ENCODE measurements at regions not wholly inside any gene's neighbourhood (a gene's known extent, or its start where the extent isn't known, plus 50 kb on each side); places are given as distances from the start of the nearest gene placed in this dataset.
"Not testable (repeated sequence)": the region's sequence is repeated elsewhere in the genome, so short reads cannot be mapped to it uniquely, and the experiment has no call there.

GRCh38 chr3:162398554-162398953 is 901.9 kb downstream of the OTOL1 start (continued):
- no peak for TF ChIP-seq ZNF280C (tag by site-specific recombination; IDR thresholded peaks at IDR 0.05)

- Histone ChIP-seq H3K27ac (ENCODE audit: extremely low read depth, low read depth, low read length) (no peak overlapping the region), H3K36me3 (ENCODE audit: control insufficient read depth in 2 of 2, insufficient read depth in 1 of 2, low read length in 2 of 2) (no peaks in the 10 kb centered on the region), H3K9me3 (ENCODE audit: control insufficient read depth, insufficient read depth, low read depth, low read length) (no peaks in the 10 kb centered on the region), H3K4me3 (ENCODE audit: low read depth, low read length) (no peak overlapping the region), H3K4me1 (ENCODE audit: control insufficient read depth, insufficient read depth, low read length) (no peaks in the 10 kb centered on the region)
- ChIA-PET CTCF (no interaction called here), POLR2A (no interaction called here)
- TF ChIP-seq KLF10 (tag by site-specific recombination; IDR thresholded peaks at IDR 0.05) (no peak), ZNF280D (tag by site-specific recombination; IDR thresholded peaks at IDR 0.05) (no peak), ZNF747 (tag by site-specific recombination; IDR thresholded peaks at IDR 0.05) (no peak), ZNF341 (tag by site-specific recombination; IDR thresholded peaks at IDR 0.05; ENCODE audit: low read depth) (no peak), ZNF837 (tag by site-specific recombination; IDR thresholded peaks at IDR 0.05) (no peak), ZNF544 (tag by site-specific recombination; IDR thresholded peaks at IDR 0.05) (no peak)
These were observed 904.1 kb downstream of the OTOL1 start for GRCh38 chr3:162400697-162401096.

GRCh38 chr3:162411556-162411955 is 914.9 kb downstream of the OTOL1 start:
- H3K27ac ChIP-seq (ENCODE audit: extremely low read depth, low read depth, low read length); POLR2A ChIA-PET: not testable (repeated sequence)

DNA sequence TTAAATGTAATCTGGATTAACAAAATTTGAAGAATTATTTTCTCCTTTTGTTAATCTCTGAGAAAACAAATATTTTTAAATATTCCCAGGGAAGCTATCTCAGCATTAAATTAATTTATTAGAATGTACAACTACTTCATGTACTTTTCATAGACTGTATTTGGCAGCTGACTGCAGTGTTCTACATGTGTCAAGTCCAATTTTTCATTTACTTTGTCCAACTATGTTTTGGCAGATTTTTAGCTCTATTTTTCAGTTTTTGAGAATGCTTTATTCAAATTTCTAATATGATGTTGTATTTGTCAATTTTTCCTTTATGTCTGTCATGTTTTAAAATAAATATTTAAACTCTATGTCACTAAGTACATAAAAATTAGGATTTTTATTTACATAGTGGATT is 925.1 kb downstream of the OTOL1 start:
- Histone ChIP-seq H3K4me3 (ENCODE audit: low read depth, low read length) (no peak overlapping the region), H3K36me3 (ENCODE audit: control insufficient read depth in 2 of 2, insufficient read depth in 1 of 2, low read length in 2 of 2) (no peaks in the 10 kb centered on the region), H3K27ac (ENCODE audit: extremely low read depth, low read depth, low read length) (no peak overlapping the region), H3K9me3 (ENCODE audit: control insufficient read depth, insufficient read depth, low read depth, low read length) (no peaks in the 10 kb centered on the region), H3K4me1 (ENCODE audit: control insufficient read depth, insufficient read depth, low read length) (no peaks in the 10 kb centered on the region)
- CTCF ChIA-PET, result no interaction called here
- POLR2A ChIA-PET, result no interaction called here
- TF ChIP-seq, protein P1, sequence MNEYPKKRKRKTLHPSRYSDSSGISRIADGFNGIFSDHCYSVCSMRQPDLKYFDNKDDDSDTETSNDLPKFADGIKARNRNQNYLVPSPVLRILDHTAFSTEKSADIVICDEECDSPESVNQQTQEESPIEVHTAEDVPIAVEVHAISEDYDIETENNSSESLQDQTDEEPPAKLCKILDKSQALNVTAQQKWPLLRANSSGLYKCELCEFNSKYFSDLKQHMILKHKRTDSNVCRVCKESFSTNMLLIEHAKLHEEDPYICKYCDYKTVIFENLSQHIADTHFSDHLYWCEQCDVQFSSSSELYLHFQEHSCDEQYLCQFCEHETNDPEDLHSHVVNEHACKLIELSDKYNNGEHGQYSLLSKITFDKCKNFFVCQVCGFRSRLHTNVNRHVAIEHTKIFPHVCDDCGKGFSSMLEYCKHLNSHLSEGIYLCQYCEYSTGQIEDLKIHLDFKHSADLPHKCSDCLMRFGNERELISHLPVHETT (tag by site-specific recombination; IDR thresholded peaks at IDR 0.05), result no peak
- TF ChIP-seq ZNF426 (tag by site-specific recombination; IDR thresholded peaks at IDR 0.05), result no peak
- no peak for TF ChIP-seq ZNF629 (tag by site-specific recombination; IDR thresholded peaks at IDR 0.05)

More at GRCh38 chr3:162411556-162411955, 914.9 kb downstream of the OTOL1 start:
- H3K4me1 ChIP-seq (ENCODE audit: control insufficient read depth, insufficient read depth, low read length); H3K4me3 ChIP-seq (ENCODE audit: low read depth, low read length); H3K36me3 ChIP-seq (ENCODE audit: control insufficient read depth in 2 of 2, insufficient read depth in 1 of 2, low read length in 2 of 2); CTCF ChIA-PET; H3K9me3 ChIP-seq (ENCODE audit: control insufficient read depth, insufficient read depth, low read depth, low read length): not testable (repeated sequence)

GRCh38 chr3:162428192-162428591 is 931.6 kb downstream of the OTOL1 start:
- CTCF ChIA-PET, result no interaction called here
- H3K4me3 ChIP-seq (ENCODE audit: low read depth, low read length), result no peak overlapping the region
- H3K36me3 ChIP-seq (ENCODE audit: control insufficient read depth in 2 of 2, insufficient read depth in 1 of 2, low read length in 2 of 2), result no peaks in the 10 kb centered on the region
- TF ChIP-seq KLF8 (tag by site-specific recombination; IDR thresholded peaks at IDR 0.05) (no peak), BCL11B (tag by site-specific recombination; IDR thresholded peaks at IDR 0.05; ENCODE audit: low read depth) (no peak), ZNF266 (tag by site-specific recombination; IDR thresholded peaks at IDR 0.05; ENCODE audit: low read depth) (no peak), GLIS2 (tag by site-specific recombination; IDR thresholded peaks at IDR 0.05) (no peak), PATZ1 (tag by site-specific recombination; IDR thresholded peaks at IDR 0.05) (no peak), YY1 (tag by site-specific recombination; IDR thresholded peaks at IDR 0.05) (no peak), ZNF580 (tag by site-specific recombination; IDR thresholded peaks at IDR 0.05) (no peak), ZSCAN30 (tag by site-specific recombination; IDR thresholded peaks at IDR 0.05) (no peak)

More at GRCh38 chr3:162428192-162428591, 931.6 kb downstream of the OTOL1 start:
- H3K27ac ChIP-seq (ENCODE audit: extremely low read depth, low read depth, low read length), result no peak overlapping the region
- H3K9me3 ChIP-seq (ENCODE audit: control insufficient read depth, insufficient read depth, low read depth, low read length), result no peaks in the 10 kb centered on the region
- H3K4me1 ChIP-seq (ENCODE audit: control insufficient read depth, insufficient read depth, low read length), result no peaks in the 10 kb centered on the region
- POLR2A ChIA-PET, result no interaction called here
